GM19023 (cell line): ENCODE measurements at regions not wholly inside any gene's neighbourhood (a gene's known extent, or its start where the extent isn't known, plus 50 kb on each side); places are given as distances from the start of the nearest gene placed in this dataset.

Experiments used
- ATAC-seq: cut with Tn5 transposase; IDR thresholded peaks from one replicate; pipeline ENCODE4 v1.9.1; 2021; ENCODE audit warnings: mild to moderate bottlenecking, moderate library complexity; ENCODE audit not compliant: unreplicated experiment

DNA sequence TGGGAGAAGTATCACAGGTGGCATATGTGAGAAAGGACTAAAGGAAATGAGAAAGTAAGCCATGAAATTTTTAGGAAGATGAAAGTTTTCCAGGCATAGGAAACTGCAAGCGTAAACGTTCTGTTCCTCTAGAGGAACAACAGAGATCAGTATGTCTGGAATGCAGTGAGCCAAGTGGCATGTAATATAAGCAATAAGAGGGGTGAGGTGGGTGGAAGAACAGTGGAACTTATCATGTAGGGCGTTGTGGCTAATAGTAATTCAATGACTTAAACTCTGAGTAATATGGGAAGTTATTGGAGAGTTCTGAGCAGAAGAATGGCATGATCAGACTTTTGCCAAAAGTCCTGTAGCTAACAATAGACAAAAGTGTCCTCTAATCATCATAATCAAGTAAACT, 902.9 kb downstream of the EPHA3 start:
- no peak for ATAC-seq

DNA sequence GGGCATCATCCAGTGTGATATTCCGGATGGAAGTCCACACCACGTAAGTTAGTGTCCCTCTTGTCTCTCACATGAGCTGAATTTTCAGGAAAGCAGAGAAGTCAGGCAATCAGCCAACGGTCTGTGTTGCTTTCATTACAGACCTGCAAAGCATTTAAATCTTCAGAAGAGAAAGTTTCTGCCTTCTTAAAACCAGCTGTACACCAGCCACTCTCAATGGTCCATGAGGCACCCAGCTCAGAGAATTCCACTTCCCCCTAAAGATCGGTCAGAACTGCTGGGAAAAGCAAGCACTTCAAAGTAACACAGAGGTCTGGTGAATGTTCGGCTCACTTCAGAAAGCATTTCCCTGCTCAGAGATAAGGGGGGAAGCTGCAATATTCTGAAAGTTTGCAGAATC, 903.7 kb downstream of the EPHA3 start:
- no peak for ATAC-seq

DNA sequence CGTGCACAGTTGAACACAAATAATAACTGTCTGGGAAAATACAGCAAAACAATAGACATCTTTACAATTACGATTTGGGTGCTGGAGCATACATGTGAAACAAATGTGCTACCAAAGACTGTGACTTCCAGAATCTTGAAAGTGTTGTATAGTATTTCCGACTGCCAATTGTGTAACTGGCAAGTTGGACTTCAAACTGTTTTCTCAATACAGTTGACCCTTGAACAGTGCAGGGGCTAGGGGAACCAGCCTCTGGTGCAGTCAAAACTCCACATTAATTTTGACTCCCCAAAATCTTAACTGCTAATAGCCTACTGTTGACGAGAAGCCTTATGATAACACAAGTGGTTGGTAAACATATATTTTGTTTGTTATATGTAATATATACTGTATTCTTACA, 904.2 kb downstream of the EPHA3 start:
- no peak for ATAC-seq

DNA sequence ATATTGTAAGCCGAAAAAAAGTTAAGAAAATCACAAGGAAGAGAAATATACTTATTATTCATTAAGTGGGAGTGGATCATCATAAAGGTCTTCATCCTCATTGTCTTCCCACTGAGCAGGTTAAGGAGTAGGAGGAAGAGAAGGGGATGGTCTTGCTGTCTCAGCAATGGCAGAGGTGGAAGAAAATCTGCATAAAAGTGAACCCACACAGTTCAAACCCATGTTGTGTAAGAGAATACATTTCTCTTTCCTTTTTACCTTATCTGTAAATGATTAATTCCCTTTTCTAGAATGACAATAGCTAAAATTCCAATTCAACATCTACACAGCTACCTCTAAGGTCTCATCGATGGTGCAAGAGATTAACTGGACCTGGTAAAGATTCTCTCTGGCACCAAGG, 904.6 kb downstream of the EPHA3 start:
- ATAC-seq: no peak

DNA sequence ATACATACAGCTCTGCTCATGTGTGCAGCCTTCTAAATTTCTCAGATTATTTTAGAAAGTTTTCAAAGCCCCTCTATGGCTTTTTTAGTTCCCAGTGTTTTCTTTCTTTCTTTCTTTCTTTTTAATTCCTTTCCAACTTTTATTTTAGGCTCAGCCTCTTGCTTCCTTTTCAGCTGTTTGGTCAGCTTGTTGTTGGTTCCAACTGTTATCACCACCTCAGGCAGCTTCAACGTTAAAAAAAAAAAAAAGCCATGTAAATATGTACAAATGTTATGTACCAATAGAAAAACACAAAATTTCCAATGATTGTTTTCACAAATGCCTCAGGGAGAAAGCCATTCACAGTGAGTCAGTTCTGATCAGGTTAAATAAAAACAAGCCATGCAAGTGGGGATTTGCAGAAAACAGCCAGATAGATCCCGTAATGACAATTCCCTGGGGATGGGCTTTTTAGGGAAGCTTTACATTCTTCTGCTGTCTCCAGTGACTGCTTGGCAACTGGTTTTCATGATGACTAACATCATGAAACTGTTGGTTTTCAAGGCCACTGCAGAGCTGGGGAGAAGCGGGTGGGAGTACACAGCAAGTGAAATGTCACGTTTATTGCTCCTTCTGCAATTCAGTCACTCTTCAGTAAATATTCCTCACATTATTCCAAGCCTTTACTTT, 908.4 kb downstream of the EPHA3 start:
- no peak for ATAC-seq

DNA sequence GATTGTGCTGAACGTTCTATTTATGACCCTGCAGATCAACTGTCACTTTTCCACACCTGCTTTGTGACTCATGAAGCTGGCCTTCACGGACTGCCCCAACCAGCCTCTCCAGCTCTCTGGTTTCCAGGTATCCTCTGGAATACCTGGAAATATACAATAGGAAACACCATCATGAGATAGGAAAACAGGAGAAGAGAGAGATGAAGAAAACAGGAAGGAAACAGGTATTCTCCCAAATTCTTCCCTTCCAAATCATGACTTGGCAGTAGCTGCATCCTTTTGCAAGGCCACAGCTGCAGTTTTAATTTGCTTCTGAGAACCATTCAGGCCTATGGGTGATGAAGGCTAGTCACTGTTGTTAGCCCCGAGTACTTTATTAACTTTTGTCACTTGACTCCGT, 909.1 kb downstream of the EPHA3 start:
- no peak for ATAC-seq

DNA sequence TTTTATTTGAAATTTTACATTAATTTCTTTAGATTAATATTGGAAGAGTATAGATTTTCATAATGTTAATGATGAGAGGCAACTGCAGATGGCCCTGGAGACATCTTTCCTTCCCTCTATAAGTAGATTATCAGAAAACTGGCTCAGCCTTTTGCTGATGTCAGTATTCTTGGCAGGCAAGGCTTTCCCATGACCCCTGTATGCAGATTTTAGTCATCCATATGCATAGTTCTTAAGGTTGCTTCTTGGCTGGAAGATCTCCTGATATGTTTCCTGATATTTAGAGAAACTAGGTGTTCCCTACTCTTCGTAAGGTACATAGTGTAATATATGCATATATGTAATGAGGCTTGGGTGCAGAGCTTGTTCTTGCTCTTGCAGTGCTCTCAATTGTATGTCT, 911.4 kb downstream of the EPHA3 start:
- ATAC-seq: no peak

DNA sequence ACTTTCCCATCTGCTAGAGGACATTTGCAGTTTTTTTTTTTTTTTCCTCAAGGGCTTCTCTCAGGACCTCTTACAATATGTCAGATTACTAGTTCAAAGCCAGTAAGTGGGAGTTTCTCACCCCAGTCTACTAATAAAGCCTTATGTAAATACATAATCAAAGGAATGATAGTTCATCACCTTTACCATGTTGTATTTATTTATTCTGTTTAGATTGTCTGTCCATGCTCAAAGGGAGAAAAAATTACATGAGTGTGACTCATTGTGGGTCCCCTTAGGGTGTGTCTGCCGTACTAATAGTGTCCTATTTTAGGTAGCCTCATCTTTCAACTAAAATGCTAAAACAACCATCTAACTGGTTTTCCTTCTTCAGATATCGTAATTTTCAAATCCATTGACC, 917.6 kb downstream of the EPHA3 start:
- no peak for ATAC-seq

DNA sequence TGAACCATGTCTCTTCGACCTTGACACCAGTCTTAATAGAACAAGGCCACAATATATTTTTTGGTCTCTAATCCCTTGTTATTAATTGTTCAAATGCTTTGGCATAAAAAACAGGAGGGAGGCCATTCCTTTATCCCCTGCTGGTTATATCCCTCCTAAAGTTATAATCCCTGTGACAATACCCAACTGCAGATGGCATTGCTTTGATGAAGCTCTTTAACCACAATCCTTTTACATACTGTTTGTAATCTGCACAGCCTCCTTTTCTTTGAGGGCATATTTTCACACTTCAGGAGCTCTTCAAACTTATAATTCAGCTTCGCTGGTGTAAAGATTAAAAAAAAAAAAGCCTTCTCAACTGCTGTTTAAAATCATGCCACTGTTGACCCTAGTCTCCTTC, 919.0 kb downstream of the EPHA3 start:
- no peak for ATAC-seq

DNA sequence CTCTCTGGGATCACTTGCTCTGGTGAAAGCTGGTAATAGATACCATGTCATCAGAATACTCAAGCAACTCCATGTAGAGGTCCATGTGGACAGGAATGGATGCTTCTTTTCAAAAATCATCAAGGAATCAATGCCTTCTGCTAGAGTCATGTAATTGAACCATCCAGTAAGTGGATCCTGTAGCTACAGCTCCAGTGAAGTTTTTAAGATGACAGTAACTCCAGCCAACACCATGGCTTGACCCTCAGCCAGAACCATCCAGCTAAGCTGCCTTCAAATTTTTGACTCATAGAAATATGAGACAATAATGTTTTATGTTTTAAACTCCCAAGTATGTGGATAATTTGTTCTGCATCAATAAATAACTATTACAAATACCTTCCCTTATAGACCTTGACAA, 923.7 kb downstream of the EPHA3 start:
- ATAC-seq: no peak

DNA sequence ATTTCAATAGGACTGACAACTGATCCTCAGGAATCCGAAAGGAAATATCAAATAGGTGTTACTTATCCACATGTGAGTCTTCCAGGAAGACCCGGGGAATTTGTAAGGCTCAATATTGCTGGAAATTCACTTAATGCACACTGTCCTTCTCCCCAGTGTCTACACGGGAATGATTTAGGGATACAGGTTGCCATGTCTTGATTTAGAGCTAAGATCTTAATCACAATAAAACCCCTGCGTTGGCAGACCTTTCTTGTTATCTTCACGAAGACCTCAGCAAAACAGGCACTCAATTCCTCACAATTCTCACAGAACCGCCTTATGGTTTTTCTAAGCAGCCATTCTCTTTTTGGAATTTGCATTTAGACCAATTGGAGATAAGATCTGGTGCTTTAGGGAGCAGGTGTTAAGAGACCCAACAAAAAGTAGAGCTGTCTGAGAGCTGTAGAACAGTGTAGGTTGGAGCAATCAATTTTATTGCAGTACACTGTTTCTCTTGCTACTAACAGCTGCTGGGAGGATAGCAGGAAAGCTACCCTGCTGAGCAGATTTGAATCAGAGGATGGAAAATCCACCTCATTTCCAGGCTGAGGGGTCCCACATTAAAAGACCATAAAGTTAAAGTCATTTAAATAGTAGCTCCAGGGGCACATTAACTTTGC, 925.7 kb downstream of the EPHA3 start:
- no peak for ATAC-seq

DNA sequence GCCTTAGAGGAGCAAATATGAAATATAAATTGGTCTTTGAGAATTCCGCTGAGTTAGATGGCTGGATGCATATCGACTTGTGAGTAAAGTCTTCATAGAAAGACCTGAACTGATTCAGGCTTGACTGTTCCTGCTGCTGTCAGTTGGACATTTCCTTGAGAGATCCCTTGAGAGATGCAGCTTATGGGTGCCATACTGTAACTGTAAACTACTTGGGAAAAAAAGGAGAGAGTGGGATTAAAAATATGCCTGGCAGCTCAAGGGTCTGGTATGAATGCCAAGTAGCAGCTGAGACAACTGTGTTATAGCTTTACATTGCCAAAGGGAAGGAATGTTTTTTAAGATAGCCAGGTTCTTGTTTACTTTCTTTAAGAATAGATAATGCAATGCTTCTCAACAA, 926.6 kb downstream of the EPHA3 start:
- no peak for ATAC-seq

DNA sequence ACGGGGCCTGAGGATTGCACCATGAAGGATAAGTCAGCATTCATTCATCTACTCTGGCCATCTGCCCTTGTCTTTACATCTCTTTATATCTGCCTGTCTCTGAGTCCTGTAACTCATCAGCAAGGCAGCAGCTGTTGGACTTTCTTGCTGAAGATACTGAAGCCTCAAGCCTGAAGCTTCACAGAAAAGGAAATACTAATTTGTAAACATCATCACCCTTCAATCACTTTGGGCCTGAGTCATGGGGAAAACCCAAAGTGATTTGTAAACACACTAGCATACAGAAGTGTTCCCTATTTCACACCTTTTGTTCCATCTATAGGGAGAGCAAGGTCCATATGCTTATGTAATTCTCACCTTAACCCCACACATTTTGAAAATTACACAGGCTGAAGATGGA, 928.2 kb downstream of the EPHA3 start:
- ATAC-seq: no peak

DNA sequence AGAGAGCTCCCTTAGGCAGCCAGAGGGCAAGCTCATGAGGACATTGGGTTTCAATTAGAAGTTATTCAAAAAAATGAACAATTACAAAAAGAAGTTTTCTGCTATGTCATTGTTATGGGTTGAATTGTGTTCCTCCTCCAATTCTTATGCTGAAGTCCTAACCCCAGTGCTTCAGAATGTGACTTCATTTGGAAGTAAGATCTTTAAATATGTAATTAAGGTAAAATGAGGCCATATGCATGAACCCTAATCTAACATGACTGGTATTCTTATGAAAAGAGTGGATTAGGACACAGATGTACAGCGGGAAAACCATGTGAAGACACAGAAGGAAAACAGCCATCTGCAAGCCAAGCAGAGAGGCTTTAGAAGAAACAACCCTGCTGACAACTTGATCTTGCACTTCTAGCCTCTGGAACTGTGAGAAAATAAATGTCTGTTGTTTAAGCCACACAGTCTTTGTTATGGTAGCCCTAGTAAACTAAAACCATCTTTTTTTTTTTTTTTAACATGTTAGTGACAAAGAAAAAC, 929.6 kb downstream of the EPHA3 start:
- no peak for ATAC-seq

DNA sequence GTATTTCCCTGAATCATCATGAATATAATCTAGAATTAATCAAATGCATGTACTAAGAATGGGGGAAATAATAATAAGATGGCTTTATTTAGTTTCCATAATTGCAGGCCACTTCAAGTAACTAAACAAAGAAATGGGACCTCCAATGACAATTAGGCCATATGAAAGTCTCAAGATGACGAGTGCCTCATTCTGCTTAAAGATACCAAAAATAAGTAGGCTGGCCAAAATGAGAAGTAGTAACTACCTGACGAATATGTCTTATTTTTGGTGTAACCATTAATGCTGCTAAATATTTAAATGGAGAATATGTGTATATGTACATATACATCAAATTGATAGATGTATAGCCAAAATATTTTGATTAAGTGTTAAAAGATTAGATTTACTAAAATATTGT, 932.6 kb downstream of the EPHA3 start:
- ATAC-seq: no peak

DNA sequence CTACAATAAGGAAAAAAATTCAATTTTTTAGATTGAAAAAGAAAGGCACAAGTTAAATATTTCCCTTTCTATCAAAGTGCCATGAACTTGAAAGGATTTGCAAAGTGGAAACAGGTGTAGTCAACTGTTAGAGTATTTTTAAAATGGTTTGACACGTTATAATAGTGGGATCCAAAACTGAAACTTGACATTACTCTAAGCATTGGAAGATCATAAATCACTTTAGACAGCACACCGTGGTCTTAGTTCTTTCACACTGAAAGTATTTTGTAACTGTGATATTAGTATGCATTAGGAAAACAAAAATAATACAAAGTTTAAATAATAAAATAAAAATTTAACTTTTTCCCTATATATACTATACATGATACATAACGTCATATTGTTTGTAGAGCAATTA, 933.1 kb downstream of the EPHA3 start:
- no peak for ATAC-seq

DNA sequence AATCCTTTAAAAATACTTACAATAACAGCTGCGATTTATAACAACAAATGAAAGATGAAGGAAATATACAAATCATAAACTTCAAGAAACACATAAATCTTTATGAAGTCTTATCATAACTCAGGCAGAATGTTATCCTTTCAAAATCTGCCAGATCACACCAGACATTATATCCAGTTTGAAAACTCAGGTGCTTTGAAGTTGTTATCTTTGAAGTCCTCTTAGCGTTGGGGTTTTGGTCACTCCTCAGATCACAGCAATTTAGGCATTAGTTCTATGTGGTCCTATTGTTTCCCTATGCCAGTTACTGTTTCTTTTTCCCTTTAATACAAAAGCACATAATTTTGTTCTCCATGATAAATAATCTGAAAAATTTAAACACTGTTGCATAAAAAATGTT, 934.6 kb downstream of the EPHA3 start:
- ATAC-seq: no peak

DNA sequence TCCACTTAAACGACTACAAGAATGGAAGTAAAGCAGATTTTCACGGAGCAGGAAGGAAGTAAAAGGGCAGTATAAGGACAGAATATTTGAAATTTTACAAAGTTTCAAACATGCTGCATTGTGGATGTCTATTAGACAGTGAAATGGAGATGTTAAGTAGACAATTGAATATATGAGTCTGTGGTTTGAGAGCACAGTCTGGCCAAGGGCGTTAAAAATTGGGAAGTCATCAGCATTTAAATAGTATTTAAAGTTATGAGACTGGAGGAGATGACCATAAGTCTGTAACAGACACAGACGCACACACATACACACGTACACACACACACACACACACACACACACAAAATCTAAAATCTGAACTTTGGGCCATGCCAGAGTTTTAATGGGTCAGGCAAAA, 935.9 kb downstream of the EPHA3 start:
- no peak for ATAC-seq

DNA sequence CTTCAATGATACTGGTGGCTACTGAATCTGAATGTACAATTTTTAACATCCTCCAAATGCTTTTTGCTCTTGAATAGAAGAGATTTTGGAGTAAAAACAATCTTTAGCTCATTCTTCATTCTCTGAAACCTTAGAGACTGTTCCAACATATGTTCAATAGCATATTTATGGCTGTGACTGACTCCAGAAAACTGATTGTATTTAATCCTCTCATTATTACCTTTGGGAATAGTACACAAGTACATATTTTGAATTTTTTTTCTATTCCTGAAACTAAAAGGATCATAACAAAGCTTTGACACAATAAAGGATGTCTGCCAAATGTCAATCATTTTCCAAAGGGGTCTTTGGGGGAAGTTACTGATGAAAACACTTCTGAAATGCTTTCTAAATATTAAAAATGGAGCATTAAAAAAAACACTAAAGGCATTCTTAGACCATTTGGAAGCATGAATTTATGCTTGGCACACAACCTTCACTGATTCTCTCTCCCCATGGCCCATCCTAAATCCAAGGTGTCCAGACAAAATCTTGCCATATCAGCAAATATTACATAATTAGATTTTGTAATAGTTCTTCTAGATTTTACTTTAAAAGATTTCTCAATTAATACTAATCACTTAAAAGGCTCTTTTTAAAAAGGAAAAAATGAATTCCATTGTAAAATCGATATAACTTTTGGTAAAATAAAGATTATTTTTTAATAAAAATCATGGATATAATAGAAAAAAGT, 936.8 kb downstream of the EPHA3 start:
- ATAC-seq: no peak

DNA sequence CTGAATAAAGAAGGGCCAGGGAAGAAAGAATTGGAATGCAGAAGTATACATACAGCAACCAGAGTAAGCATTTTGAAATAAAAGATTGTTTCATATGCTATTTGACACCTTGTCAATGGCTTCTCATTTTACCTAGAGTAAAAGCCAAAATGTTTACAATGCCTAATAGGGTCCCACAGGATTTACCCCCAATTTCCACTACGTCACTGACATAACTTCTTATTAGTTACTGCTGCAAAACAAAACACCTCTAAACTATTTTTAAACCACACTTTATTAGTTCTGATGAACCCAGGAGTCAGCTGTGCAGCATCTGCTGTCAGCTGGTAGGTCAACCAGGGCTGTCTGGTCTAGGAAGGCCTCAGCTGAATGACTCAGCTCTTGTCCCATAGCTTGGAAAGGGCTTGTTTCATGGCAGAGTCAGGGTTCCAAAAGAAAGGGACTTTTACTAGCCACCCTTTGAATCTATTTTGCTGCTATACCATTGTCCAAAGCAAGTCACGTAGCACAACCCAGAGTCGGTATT, 945.1 kb downstream of the EPHA3 start:
- no peak for ATAC-seq

DNA sequence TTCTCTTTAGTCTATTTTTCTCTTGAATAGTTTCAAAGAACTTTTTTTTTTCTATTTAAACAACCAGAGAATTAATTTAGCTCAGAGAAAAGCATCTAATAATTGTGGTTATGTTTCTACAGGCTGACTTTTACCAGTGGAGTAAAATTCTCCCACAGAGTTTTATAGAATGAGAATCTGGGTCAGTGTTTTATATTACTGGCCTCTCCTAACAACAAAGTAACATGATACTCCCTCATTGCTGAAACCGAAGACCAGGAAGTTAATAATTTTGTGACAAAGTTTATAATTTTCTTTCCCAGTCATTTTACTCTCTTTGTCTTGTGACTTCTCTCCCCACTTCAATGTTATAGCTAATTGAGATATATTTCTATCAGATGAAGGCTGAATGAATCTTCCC, 946.9 kb downstream of the EPHA3 start:
- ATAC-seq: no peak

DNA sequence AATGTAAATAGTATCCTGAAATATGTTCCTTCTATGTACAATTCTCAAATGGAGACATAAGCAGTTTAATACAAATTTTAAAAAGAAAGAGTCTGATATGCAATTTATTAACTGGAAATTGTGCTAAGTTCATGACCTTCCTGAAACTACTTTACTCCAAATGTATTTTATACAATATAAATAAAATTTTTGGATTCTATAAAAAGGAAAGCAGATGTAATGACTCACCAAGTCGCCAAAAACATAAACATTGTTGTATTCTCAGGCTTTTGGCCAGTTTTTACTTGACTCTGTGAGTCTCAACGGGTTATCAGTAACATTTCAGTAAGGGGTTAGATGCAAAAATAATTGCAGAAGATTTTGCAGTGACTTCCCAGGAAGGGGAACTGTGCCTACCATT, 948.2 kb downstream of the EPHA3 start:
- no peak for ATAC-seq
